Loucy (cell line): ENCODE measurements at regions not wholly inside any gene's neighbourhood (a gene's known extent, or its start where the extent isn't known, plus 50 kb on each side); places are given as distances from the start of the nearest gene placed in this dataset.

Source experiments
- CTCF ChIP-seq: fragments of 200-600 bp; sonication (generic); conservative IDR thresholded peaks from 2 replicates; pipeline ENCODE4 v1.5.1; 2014; ENCODE audit warnings: mild to moderate bottlenecking, antibody characterized with exemption, low read length
- EZH2phosphoT487 ChIP-seq: fragments of 200-600 bp; IDR thresholded peaks from 2 replicates; pipeline ENCODE4 v1.6.1; 2018; ENCODE audit warnings: antibody characterized with exemption, mild to moderate bottlenecking, moderate library complexity, borderline replicate concordance

GRCh38 chr6:27825025-27825793, 87.0 kb downstream of the OR2B2 start:
- TF ChIP-seq CTCF (no peak), EZH2phosphoT487 (no peak)
